Epidermal melanocyte (primary cell): ENCODE measurements at regions not wholly inside any gene's neighbourhood (a gene's known extent, or its start where the extent isn't known, plus 50 kb on each side); places are given as distances from the start of the nearest gene placed in this dataset.
"Not testable (repeated sequence)": the region's sequence is repeated elsewhere in the genome, so short reads cannot be mapped to it uniquely, and the experiment has no call there.

Experiments
- DNase-seq: peaks from one replicate; pipeline ENCODE4 v3.0.0; 2011; ENCODE audit warnings: low spot score; ENCODE audit not compliant: insufficient read length

- no peak for DNase-seq
These were observed 124.5 kb upstream of the SALL4 start for GRCh38 chr20:51926670-51927305.

- DNase-seq: no peak
These were observed 122.2 kb upstream of the SALL4 start for GRCh38 chr20:51924509-51924908.

GRCh38 chr20:51923633-51924032, 121.3 kb upstream of the SALL4 start:
- no peak for DNase-seq

- not testable (repeated sequence) for DNase-seq
These were observed 120.5 kb upstream of the SALL4 start for GRCh38 chr20:51922812-51923211.

GRCh38 chr20:51918561-51918960, 116.2 kb upstream of the SALL4 start:
- no peak for DNase-seq

GRCh38 chr20:51917886-51918535, 115.7 kb upstream of the SALL4 start:
- DNase-seq: no peak

- no peak for DNase-seq
These were observed 113.9 kb upstream of the SALL4 start for GRCh38 chr20:51916244-51916643.

GRCh38 chr20:51914758-51915157, 112.4 kb upstream of the SALL4 start:
- no peak for DNase-seq

GRCh38 chr20:51910321-51911050, 108.2 kb upstream of the SALL4 start:
- DNase-seq: no peak

- no peak for DNase-seq
These were observed 104.4 kb upstream of the SALL4 start for GRCh38 chr20:51906679-51907078.

- no peak for DNase-seq
These were observed 103.7 kb upstream of the SALL4 start for GRCh38 chr20:51906049-51906448.

GRCh38 chr20:51902933-51903332, 100.6 kb upstream of the SALL4 start:
- DNase-seq: no peak

- no peak for DNase-seq
These were observed 98.1 kb upstream of the SALL4 start for GRCh38 chr20:51900443-51900842.

GRCh38 chr20:51899674-51900073, 97.4 kb upstream of the SALL4 start:
- DNase-seq: no peak

- DNase-seq: no peak
These were observed 96.5 kb upstream of the SALL4 start for GRCh38 chr20:51898788-51899187.

- DNase-seq: no peak
These were observed 92.3 kb upstream of the SALL4 start for GRCh38 chr20:51894619-51895018.

- DNase-seq: no peak
These were observed 91.9 kb upstream of the SALL4 start for GRCh38 chr20:51894201-51894600.

- no peak for DNase-seq
These were observed 91.4 kb upstream of the SALL4 start for GRCh38 chr20:51893723-51894122.

GRCh38 chr20:51890003-51890402, 87.7 kb upstream of the SALL4 start:
- DNase-seq: no peak

GRCh38 chr20:51889466-51889865, 87.1 kb upstream of the SALL4 start:
- no peak for DNase-seq

- no peak for DNase-seq
These were observed 86.0 kb upstream of the SALL4 start for GRCh38 chr20:51888291-51888690.

GRCh38 chr20:51886891-51887608, 84.7 kb upstream of the SALL4 start:
- no peak for DNase-seq
